Stimulated activated naive CD8-positive, alpha-beta T cell treated with anti-CD3 and anti-CD28 coated beads, Interleukin-15, amount 100 ng/mL, for 72 hours (primary cell): ENCODE measurements at regions not wholly inside any gene's neighbourhood (a gene's known extent, or its start where the extent isn't known, plus 50 kb on each side); places are given as distances from the start of the nearest gene placed in this dataset.

Experiments
- ATAC-seq: fragments of 150-1000 bp; cut with Tn5 transposase; 2 replicates; pipeline ENCODE4 v1.10.0; 2021; ENCODE audit warnings: mild to moderate bottlenecking, moderate library complexity
- DNase-seq, 2 donors: peaks; one replicate each; pipeline ENCODE4 v3.0.0; 2021 to 2022
- H3K27ac Mint-ChIP-seq, 2 donors: one replicate each; pipeline ENCODE4 v1.8.0; 2022; ENCODE audit warnings: mild to moderate bottlenecking in 2 of 2, mixed read lengths in 2 of 2, moderate library complexity in 2 of 2
- H3K27me3 Mint-ChIP-seq: one replicate; pipeline ENCODE4 v1.8.0; 2022; ENCODE audit warnings: mixed read lengths
- H3K4me1 Mint-ChIP-seq: one replicate; pipeline ENCODE4 v1.8.0; 2022; ENCODE audit warnings: mild to moderate bottlenecking, mixed read lengths
- H3K4me3 Mint-ChIP-seq, 2 donors: one replicate each; pipeline ENCODE4 v1.8.0; 2022; ENCODE audit warnings: mild to moderate bottlenecking in 2 of 2, mixed read lengths in 2 of 2, moderate library complexity in 1 of 2
- H3K9me3 Mint-ChIP-seq, 2 donors: one replicate each; pipeline ENCODE4 v1.8.0; 2022; ENCODE audit warnings: mixed read lengths in 2 of 2

DNA sequence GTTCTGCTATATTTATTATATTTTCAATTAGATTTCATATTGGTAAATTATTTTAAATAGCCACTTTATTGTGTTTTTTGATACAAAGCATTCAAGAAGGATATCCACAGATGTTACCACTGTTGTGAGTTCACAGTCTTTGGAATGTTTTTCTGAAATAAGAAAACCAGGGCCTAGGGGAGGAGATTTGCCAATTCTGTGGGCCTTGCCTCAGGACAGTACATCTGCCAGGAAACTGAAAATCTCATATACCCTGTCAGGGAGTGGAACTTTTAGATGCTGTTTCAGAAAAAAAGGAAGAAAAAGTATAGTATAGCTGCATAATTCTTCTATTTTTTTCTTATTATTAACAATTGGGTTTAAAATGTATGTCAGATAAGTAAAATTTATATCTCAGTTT is 995.9 kb upstream of the ADGRB3 start:
- no peak for ATAC-seq
- H3K27me3 Mint-ChIP-seq, result no peaks in the 10 kb centered on the region
- H3K27ac Mint-ChIP-seq, result no peak overlapping the region

DNA sequence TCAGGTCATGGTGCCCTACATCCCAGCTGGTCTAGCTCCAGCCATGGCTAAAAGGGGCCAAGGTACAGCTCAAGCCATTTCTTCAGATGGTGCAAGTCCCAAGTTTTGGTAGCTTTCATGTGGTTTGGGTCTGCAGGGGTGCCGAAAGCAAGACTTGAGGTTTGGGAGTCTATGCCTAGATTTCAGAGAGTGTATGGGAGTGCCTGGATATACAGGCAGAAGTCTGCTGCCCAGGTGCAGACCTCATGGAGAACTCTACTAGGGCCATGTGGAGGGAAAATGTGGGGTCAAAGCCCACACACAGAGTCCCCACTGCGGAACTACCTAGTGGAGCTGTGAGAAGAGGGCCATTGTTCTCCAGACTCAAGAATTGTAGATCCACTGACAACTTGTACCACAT is 1000.9 kb upstream of the ADGRB3 start:
- no peak for DNase-seq
- Mint-ChIP-seq H3K27ac (no peak overlapping the region), H3K9me3 (peaks cover 11 to 14% of the 10 kb centered on the region in 2 donors), H3K4me3 (no peak overlapping the region), H3K4me1 (no peaks in the 10 kb centered on the region), H3K27me3 (no peaks in the 10 kb centered on the region)
- ATAC-seq, result no peak

More for the DNA sequence above, 995.9 kb upstream of the ADGRB3 start:
- DNase-seq, result no peak
- Mint-ChIP-seq H3K9me3 (peaks cover 4 to 14% of the 10 kb centered on the region in 2 donors), H3K4me1 (no peaks in the 10 kb centered on the region), H3K4me3 (no peak overlapping the region)

DNA sequence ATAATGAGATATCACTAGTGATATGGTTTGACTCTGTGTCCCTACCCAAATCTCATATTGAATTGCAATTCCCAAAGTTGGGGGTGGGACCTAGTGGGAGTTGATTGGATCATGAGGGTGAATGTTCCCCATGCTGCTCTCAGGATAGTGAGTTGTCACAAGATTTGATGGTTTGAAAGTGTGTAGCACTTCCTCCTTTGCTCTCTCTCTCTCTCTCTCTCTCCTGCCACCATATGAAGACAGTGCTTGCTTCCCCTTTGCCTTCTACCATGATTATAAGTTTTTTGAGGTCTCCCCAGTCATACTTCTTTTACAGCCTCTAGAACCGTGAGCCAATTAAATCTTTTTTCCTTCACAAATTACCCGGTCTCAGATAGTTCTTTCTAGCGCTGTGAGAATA is 1002.0 kb upstream of the ADGRB3 start:
- Mint-ChIP-seq H3K4me1 (no peaks in the 10 kb centered on the region), H3K27ac (no peak overlapping the region), H3K27me3 (no peaks in the 10 kb centered on the region), H3K9me3 (peaks cover 11 to 14% of the 10 kb centered on the region in 2 donors), H3K4me3 (no peak overlapping the region)
- ATAC-seq, result no peak
- no peak for DNase-seq

DNA sequence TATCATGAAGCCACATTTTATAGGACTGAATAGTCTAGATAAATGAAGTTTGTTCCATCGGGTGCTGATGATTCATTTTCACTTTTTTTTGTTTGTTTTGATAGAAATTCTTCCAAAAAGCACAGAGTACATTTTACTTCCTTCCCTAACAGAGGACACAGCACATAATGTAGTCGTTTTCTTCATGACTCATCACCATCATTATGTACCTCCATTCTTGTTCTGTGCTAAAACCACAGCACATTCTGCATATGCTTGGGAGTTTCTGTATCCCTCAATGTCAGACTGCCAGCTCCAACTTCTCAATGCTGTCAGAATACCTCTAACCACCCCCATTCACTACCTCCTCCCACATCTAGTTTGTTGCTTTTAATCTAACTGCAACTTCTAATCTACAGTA is 1004.9 kb upstream of the ADGRB3 start:
- Mint-ChIP-seq H3K9me3 (peaks cover 10 to 11% of the 10 kb centered on the region in 2 donors), H3K27ac (no peak overlapping the region), H3K4me3 (no peak overlapping the region), H3K27me3 (no peaks in the 10 kb centered on the region), H3K4me1 (no peaks in the 10 kb centered on the region)
- ATAC-seq (no peak), DNase-seq (no peak)

DNA sequence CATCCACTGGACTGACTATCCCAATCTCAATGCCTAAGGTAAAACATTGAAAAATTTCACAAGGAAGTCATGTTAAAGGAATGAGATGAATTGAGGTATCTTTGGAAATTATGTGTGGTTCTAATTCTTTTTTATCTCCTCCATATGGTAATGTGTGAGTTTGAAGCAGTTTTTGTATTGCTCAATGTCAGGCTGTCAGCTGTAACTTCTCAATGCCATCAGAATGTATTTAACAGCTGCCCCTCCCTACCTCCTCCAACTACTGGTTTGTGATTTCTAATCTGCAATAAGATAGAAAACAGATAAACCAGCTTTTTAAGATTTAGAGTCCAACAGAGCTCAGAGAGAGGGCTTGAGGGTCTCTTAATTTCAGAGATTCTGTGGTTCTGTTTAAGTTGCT is 1005.8 kb upstream of the ADGRB3 start:
- Mint-ChIP-seq H3K27ac (no peak overlapping the region), H3K4me1 (no peaks in the 10 kb centered on the region), H3K9me3 (peaks cover 2 to 8% of the 10 kb centered on the region in 2 donors), H3K27me3 (no peaks in the 10 kb centered on the region), H3K4me3 (no peak overlapping the region)
- no peak for DNase-seq
- no peak for ATAC-seq

DNA sequence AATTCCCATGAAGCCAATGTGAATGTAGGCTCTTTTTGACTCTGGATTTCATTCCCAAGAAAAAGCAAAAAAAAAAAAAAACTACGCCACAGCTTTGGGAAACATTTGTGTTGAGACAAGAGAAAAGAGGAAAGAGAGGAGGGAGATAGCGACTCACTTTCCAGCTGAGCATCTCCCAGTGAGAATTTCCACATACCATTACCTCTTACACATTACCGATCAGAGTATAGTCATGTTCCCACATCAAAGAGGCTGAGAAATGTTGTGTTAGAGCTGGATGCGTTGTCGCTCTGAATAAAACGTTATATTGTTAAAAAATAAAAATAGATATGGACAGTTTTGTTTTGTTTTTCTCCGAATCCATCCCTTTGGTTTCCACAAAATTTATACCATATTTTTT is 1019.3 kb upstream of the ADGRB3 start:
- no peak for ATAC-seq
- no peaks in the 10 kb centered on the region for H3K4me1 Mint-ChIP-seq
- no peak for DNase-seq
- H3K9me3 Mint-ChIP-seq, result peaks cover 0 to 11% of the 10 kb centered on the region in 2 donors
- H3K4me3 Mint-ChIP-seq, result no peak overlapping the region
- no peaks in the 10 kb centered on the region for H3K27me3 Mint-ChIP-seq
- H3K27ac Mint-ChIP-seq, result no peak overlapping the region

DNA sequence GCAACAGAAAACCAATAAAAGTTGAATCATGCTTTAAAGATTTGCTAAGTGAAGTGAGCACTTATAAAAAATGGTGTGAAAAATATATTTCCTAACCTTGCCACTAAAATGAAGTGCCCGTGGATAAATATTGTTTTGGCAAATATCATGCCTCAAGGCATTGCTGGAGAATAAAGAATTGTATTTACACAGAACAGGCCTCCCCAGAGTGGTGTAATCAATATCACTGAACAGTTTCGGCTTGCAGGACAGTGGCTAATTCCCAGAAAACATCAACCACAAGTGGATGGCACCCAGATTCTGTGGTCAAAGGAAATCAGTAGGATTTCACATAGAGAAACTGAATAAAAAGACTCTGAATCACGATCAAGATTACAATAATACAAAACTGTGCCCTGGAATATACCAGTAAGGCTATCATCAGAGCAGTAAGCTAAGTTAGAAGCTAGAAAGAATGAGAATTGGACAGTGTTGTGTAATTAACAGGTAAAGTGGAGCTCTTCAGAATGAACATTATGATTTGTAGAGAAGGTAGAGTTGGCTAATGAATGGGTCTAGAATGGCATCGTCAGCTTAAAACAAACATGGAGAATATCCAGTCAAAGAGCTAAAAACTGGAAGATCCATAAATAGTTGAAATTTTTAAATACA is 1026.9 kb upstream of the ADGRB3 start:
- H3K27ac Mint-ChIP-seq, result no peak overlapping the region
- no peak overlapping the region for H3K4me3 Mint-ChIP-seq
- H3K27me3 Mint-ChIP-seq, result no peaks in the 10 kb centered on the region
- no peak for DNase-seq
- peaks cover 0 to 19% of the 10 kb centered on the region in 2 donors for H3K9me3 Mint-ChIP-seq
- no peaks in the 10 kb centered on the region for H3K4me1 Mint-ChIP-seq
- no peak for ATAC-seq

DNA sequence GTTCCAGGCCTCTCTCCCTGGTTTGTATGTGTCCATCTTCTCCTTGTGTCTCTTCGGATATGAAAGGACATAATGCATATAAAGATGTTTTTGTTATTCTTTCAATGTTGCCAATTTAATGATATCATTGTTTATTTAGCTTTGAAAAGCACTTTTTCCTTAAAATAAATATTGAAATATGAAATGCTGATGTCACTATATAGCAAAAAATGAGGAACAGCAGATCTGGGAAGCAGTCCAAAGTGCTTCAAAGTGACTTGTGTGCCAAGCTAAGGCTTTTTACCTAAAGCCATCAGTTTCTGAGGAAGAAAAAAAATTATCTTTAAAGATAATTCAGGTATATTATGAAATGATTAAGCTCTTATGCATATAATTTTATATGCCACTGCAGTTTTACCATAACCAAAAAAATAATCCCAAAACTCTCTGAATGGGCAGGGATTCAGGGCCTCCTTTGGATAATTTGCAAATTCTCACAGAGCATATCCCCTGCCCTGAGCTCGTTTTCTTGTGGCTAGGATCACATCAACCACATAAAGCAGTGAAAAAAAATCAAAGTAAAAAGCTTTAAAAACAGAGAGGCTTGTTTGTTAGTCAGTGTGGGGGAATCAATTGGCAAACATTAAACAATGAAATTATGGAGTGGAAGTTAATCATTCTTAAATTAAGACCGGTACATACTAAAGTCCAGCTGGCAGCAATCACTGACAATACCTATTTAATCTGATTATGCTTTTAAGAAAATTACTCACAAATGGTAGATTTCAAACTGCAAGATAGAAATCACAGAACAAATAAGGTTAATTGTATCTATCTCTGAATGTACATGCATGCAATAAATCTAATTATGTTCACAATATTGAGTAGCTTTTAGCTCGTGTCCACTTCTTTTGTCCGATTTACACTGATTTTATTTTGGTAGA is 1027.9 kb upstream of the ADGRB3 start:
- no peak overlapping the region for H3K4me3 Mint-ChIP-seq
- no peaks in the 10 kb centered on the region for H3K4me1 Mint-ChIP-seq
- ATAC-seq (no peak), DNase-seq (no peak)
- no peaks in the 10 kb centered on the region for H3K27me3 Mint-ChIP-seq
- H3K27ac Mint-ChIP-seq, result no peak overlapping the region
- H3K9me3 Mint-ChIP-seq, result peaks cover 0 to 19% of the 10 kb centered on the region in 2 donors

DNA sequence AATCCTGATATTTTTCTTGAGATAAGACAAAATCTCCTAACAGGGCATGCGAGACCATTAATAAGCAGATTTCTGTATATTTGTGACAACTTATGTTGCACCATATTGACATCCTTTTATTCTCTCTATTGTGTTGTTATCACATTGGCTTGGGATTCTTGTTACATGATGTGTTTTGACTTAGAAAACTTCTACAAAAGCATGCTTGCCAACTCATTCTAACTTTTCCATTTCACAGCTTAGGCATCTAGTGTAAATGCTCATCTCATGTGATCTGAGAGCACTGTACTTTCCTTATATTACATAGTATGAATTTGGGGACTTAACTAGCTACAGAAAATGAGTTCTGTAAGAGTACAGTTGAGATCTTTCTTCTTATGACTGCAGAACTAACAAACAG is 1040.7 kb upstream of the ADGRB3 start:
- H3K9me3 Mint-ChIP-seq, result peaks cover 0 to 8% of the 10 kb centered on the region in 2 donors
- no peak overlapping the region for H3K4me3 Mint-ChIP-seq
- no peaks in the 10 kb centered on the region for H3K4me1 Mint-ChIP-seq
- H3K27me3 Mint-ChIP-seq, result no peaks in the 10 kb centered on the region
- no peak for DNase-seq
- H3K27ac Mint-ChIP-seq, result no peak overlapping the region
- ATAC-seq, result no peak

DNA sequence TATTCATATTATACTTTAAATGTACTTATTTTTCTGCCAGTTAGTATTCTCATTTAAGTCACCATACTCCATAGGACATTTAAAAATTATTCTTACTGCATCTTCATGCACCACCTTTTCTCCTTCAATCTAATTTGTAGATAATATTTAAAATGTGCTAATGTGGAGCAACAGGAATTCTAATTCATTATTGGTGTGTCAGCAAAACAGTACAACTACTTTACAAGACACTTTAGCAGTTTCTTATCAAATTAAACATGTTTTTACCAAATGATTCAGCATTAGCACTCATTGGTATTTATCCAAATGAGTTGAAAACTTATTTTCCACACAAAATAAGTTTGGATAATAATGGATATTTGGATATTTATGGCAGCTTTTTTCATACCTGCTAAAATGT is 1041.8 kb upstream of the ADGRB3 start:
- DNase-seq (no peak), ATAC-seq (no peak)
- Mint-ChIP-seq H3K27me3 (no peaks in the 10 kb centered on the region), H3K9me3 (peaks cover 0 to 10% of the 10 kb centered on the region in 2 donors), H3K4me1 (no peaks in the 10 kb centered on the region), H3K27ac (no peak overlapping the region), H3K4me3 (no peak overlapping the region)

DNA sequence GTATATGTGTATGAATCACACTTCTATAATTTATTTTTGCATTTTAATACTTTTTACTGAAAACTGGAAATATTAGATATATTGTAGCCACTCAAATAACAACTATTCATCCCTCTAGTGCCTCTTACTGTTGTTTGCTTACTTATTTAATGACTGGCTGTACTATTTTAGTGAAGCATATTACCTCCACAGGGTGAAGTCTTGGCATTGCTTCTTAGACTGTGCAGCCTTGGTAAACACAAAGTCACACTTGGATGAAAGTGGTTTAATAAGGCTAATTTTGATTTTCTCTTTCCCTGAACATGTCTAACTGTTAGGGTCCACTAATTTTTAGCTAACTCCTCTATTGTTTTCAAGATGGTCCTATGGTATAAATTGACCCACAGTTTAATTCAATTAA is 1043.2 kb upstream of the ADGRB3 start:
- DNase-seq, result no peak
- no peak for ATAC-seq
- no peak overlapping the region for H3K27ac Mint-ChIP-seq
- H3K4me1 Mint-ChIP-seq, result no peaks in the 10 kb centered on the region
- H3K9me3 Mint-ChIP-seq, result peaks cover 2 to 15% of the 10 kb centered on the region in 2 donors
- no peaks in the 10 kb centered on the region for H3K27me3 Mint-ChIP-seq
- no peak overlapping the region for H3K4me3 Mint-ChIP-seq

DNA sequence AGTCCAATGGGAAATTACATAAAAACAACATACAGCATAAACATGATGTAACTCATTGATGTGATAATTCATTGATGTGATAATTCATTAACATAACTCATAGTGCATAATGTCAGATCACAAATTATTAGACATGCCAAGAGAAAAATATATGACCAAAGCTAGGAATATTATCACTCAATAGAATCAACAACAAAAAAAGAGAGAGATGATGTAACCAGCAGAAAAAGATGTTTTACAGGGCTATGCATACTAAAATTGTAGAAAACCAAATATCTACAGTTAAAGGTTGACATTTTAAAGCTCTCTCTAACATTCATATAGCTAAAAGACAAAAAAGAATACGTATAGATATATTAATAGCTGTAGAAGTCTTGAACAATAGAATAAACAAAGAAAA is 1067.2 kb upstream of the ADGRB3 start:
- ATAC-seq (no peak), DNase-seq (no peak)
- H3K27me3 Mint-ChIP-seq, result no peaks in the 10 kb centered on the region
- H3K4me3 Mint-ChIP-seq, result no peak overlapping the region
- H3K4me1 Mint-ChIP-seq, result no peaks in the 10 kb centered on the region
- no peak overlapping the region for H3K27ac Mint-ChIP-seq
- peaks cover 4 to 6% of the 10 kb centered on the region in 2 donors for H3K9me3 Mint-ChIP-seq

DNA sequence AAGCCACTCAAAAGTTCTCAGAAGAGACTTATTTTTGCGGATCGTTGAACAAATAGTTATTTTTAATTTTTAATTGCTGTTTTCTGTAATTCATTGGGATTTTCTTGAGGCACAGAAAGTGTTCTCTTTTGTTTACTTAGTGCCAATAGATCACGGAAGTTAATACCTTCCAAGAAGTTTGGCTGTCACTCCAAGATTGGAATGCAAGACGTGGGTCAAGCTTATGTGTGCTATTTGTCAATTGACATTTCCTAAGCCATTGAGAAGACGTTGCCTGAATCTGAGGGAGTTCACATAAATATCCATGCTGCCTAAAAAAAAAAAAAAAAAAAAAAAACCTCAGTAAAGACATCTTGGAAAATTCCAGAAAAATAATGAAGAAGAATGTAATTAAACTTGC is 1071.4 kb upstream of the ADGRB3 start:
- Mint-ChIP-seq H3K4me3 (no peak overlapping the region), H3K27ac (no peak overlapping the region), H3K9me3 (peaks cover 0 to 5% of the 10 kb centered on the region in 2 donors), H3K4me1 (no peaks in the 10 kb centered on the region), H3K27me3 (no peaks in the 10 kb centered on the region)
- no peak for DNase-seq
- no peak for ATAC-seq

DNA sequence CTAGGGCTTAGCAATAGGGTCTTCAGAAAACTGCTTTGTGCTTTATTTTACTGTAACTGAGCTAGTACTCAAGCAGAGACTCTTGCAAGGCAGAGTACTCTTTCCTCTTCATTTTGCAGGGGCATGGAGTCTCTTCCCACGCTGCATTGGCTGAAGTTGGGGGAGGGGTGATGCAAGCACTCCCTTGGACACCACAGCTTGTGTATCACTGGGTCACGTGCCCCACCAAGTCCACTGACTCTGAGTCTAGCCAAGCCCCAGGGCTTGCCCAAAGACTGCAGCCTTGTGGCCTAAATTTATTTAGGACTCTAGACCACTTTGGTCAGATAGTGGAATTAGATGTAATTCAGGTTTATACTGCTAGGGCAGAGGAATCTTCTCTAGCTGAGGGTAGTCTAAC is 1075.0 kb upstream of the ADGRB3 start:
- Mint-ChIP-seq H3K4me1 (no peaks in the 10 kb centered on the region), H3K9me3 (peaks cover 6 to 25% of the 10 kb centered on the region in 2 donors), H3K27ac (no peak overlapping the region), H3K4me3 (no peak overlapping the region), H3K27me3 (no peaks in the 10 kb centered on the region)
- ATAC-seq, result no peak
- DNase-seq, result no peak

DNA sequence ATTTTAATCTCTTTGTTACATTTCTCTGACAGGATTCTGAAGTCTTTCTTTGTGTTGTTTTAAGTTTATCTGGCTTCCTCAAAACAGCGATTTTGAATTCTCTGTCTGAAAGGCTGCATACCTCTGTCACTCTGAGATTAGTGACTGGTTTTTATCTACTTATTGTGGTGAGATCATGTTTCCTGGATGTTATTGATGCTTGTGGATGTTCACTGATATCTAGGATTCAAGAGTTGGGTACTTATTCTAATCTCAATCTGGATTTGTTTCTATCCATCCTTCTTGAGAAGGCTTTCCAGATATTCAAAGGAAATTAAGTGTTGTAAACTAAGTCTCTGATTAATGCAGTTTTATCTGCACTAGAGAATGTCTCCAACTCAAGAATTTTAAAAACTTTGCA is 1076.1 kb upstream of the ADGRB3 start:
- H3K4me3 Mint-ChIP-seq, result no peak overlapping the region
- ATAC-seq (no peak), DNase-seq (no peak)
- no peaks in the 10 kb centered on the region for H3K4me1 Mint-ChIP-seq
- no peaks in the 10 kb centered on the region for H3K27me3 Mint-ChIP-seq
- no peak overlapping the region for H3K27ac Mint-ChIP-seq
- H3K9me3 Mint-ChIP-seq, result peaks cover 6 to 31% of the 10 kb centered on the region in 2 donors

DNA sequence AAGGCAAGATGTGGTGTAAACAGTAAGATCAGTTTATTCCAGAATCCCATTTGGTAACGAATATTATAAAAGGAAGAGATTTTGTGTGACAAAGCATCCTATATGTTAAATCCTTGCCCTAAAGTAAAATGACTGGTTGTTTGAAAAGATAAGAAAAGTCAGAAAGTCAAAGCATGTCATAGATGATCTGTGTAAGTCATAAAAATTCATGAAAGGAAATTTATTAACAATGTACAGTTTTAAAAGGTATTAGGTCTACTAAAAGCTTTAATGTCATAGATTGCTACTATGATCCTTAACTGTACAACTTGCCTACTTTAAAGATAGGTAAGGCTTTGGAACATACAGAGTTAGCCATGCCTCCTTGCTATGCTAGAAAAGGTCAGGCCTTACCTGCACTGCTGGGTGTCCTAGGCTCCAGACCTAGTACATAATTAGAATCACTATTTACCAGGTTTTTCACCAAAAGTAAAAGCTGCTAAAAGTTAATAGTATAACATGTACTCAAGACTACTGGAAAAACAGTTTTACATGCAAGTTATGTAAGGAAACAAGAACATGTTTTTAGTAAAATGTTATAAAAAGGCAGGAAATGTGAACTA is 1090.1 kb upstream of the ADGRB3 start:
- no peaks in the 10 kb centered on the region for H3K27me3 Mint-ChIP-seq
- no peak for DNase-seq
- H3K4me1 Mint-ChIP-seq, result no peaks in the 10 kb centered on the region
- no peak for ATAC-seq
- peaks cover 29 to 31% of the 10 kb centered on the region in 2 donors for H3K9me3 Mint-ChIP-seq
- no peak overlapping the region for H3K27ac Mint-ChIP-seq
- no peak overlapping the region for H3K4me3 Mint-ChIP-seq
